GM21737 (cell line): ENCODE measurements at regions not wholly inside any gene's neighbourhood (a gene's known extent, or its start where the extent isn't known, plus 50 kb on each side); places are given as distances from the start of the nearest gene placed in this dataset.
"Not testable (repeated sequence)": the region's sequence is repeated elsewhere in the genome, so short reads cannot be mapped to it uniquely, and the experiment has no call there.

Experiments used
- ATAC-seq: cut with Tn5 transposase; IDR thresholded peaks from one replicate; pipeline ENCODE4 v1.9.1; 2021; ENCODE audit warnings: mild to moderate bottlenecking, moderate library complexity; ENCODE audit not compliant: unreplicated experiment

- ATAC-seq = no peak
These were observed 458.6 kb downstream of the FBXO15 start for GRCh38 chr18:73688851-73689711.

DNA sequence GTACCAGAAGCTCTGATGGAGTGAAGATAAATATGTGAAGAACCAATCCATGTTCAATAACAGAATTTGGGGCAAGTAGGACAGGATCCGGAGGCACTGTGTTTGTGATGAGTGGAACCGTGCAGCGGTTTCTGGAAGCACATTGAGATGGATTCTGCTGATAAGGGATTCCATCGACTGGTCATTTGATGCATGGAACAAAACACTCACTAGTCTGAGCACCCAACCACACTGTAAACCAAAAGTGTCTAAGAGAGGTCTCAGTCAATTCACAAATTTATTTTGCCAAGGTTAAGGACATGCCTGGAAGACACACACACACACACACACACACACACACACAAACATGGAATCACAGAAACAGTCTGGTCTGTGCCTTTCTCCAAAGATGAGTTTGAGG lies 459.5 kb downstream of the FBXO15 start:
- no peak for ATAC-seq

DNA sequence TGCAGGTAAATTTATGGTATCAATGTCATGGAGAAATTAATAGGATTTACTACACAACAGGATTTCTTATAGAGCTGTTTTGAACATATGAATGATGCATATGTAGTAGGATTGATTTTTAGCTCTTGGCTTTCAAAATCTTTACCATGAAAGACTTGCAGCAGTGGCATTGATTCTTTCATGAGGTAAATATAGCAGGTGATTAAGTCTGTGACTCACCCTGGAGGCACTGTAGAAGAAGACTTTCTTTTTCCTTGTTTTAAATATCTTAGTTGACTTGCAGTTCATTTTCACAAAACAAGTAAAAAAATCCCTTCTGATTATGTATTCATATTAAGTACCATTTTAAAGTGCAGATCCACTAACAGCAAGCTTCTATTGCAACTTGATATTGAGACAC lies 463.0 kb downstream of the FBXO15 start:
- no peak for ATAC-seq

GRCh38 chr18:73683409-73684238 lies 464.0 kb downstream of the FBXO15 start:
- no peak for ATAC-seq

- ATAC-seq = no peak
These were observed 465.7 kb downstream of the FBXO15 start for GRCh38 chr18:73681912-73682311.

- no peak for ATAC-seq
These were observed 466.2 kb downstream of the FBXO15 start for GRCh38 chr18:73681398-73681797.

GRCh38 chr18:73679941-73680712 lies 467.5 kb downstream of the FBXO15 start:
- no peak for ATAC-seq

DNA sequence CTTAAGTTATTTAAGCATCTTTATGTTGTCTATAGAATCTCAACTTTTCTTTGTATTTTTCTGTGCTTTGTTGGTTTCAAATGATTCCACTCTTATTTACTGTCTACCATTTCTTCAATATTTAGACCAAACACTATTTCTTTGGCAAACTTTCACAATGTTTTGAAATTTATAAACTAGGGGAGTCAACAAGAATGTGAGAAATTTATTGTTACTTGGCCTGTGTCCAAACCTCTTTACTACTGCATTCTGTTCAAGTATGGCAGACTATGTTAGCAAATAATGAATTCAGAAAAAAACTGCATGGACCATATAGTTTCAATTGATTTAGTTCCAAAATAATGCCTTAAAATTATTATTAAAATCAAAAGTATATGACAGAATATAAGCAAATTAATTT lies 470.2 kb downstream of the FBXO15 start:
- ATAC-seq = no peak

DNA sequence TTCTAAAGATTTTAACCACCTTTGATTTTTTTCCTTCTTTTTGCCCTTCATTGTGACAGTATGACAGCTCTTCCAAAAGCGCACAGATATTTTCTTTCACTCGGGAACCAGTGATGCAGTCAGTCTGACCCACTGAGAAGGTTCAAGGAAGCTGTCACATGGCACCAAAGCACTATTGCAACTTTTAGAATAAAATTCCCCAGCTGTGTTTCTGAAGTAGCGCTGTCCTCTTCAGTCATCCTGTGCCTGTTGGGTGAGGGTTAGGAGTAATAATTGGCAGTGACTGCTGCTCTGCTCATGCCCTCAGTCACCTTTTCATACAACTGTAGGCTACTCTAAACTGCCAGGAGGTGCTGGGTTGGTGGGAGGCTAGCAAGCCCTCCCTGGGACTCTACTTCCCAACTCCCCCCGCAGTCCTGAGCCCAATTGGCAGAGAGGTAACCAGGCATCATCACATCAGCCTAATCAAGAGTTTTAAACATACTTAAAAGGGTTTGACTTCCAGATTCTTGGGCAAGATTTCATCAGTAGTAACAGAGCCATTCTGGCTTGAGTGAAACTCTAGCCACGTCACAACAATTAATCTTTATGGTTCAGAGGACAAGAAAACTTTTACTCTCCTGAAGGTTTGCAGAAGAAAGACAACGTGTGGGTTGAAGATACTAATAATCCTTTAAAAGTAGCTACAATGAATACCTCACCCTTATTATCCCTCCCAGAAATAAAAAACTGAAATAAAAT lies 473.3 kb downstream of the FBXO15 start:
- no peak for ATAC-seq

DNA sequence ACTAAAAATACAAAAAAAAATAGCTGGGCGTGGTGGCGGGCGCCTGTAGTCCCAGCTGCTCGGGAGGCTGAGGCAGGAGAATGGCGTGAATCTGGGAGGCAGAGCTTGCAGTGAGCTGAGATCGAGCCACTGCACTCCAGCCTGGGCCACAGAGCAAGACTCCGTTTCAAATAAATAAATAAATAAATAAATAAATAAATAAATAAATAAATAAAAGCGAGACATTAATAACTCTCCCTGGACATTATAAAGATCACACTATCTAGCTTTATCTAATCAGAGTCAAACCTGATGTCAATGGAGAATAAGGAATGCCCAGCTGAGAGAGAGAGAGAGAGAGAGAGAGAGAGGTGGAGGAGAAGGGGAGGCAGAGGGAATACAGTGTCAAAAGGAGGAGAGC lies 476.2 kb downstream of the FBXO15 start:
- not testable (repeated sequence) for ATAC-seq

DNA sequence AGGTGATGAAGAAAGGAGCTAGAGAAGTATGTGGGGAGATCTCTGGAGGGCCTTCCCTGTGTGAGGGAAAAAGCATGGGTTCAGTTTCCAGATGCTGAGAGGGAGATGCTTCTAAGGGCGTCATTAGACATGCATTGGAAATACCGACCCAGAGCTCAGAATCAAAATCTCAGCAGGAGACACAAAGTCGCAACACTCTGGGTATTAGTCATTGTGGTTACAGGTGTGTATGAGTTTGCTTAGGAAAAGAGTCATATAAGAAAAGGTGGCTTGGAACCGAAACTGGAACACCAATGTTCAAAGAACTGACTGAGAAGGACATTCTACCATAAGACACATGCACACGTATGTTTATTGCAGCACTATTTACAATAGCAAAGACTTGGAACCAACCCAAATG lies 477.1 kb downstream of the FBXO15 start:
- ATAC-seq = no peak

- no peak for ATAC-seq
These were observed 477.6 kb downstream of the FBXO15 start for GRCh38 chr18:73670039-73670438.

GRCh38 chr18:73669297-73669696 lies 478.3 kb downstream of the FBXO15 start:
- no peak for ATAC-seq

DNA sequence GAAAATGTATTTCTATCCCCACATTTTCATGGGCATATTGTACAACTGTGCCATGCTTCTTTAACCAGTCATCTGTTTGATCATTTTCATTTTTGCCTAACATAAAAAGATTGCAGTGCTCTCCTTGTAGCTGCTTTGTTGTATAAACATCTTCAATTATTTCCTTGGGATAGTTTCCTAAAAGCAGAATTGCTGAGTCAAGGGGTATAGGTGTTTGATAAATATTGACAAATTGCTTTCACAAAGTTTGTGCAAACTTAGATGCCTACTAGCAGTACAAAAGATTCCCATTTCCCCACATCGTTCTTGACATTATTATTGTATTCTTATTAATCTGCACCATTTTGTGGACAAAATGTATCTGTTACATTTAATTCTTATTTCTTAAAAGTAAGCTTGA lies 479.6 kb downstream of the FBXO15 start:
- no peak for ATAC-seq

DNA sequence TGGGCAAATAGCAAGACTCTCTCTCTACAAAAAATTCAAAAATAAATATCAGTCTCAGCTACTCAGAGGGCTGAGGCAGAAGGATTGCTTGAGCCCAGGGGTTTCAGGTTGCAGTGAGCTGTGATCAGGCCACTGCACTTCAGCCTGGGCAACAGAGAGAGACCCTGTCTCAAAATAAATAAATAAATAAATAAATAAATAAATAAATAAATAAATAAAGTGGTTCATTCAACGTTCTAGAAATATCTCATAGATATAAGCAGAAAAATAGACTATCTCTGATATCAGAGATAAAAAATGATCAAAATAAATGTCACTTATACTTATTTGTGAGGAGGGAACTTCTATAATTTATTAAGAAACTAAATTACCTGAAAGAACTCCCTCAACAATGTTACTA lies 480.9 kb downstream of the FBXO15 start:
- ATAC-seq = no peak

DNA sequence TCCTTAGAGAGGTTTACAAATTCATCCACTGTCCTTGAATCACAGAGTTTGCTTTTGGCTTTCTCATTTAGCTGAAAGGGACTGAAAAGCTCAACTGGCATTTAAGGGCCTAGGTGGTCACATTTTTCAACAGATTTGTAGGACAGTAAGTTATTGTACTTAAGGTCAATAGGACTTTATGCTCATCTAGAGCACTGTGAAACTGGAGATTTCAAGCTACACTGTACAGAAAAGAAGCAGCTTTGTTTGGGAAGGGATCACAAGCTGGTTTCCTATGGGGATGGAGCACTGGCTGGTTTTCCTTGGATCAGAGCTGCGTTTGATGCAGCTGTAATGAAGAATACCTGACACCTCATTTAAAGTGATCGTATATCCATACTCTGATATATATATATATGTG lies 482.7 kb downstream of the FBXO15 start:
- ATAC-seq = no peak

DNA sequence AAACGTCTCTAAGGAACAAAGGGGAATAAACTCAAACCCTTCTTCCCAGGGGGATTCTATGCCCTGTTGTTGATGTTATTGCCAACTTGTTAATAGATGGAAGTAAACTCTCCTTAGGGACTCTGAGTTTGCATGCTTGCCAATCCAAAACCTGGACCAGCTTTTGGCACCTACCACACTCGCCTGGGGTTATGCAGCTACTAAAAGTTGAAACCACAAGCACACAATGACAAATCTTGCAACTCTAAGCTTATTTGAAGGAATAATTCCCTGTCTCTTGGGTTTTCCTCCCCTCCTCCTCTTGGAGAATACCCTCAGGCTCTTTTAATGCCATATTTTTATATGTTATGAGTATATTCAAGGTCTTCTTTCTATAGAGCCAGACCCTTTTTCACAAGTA lies 484.1 kb downstream of the FBXO15 start:
- ATAC-seq = no peak

GRCh38 chr18:73662421-73662820 lies 485.2 kb downstream of the FBXO15 start:
- ATAC-seq = no peak

- ATAC-seq = no peak
These were observed 486.4 kb downstream of the FBXO15 start for GRCh38 chr18:73660931-73661856.

DNA sequence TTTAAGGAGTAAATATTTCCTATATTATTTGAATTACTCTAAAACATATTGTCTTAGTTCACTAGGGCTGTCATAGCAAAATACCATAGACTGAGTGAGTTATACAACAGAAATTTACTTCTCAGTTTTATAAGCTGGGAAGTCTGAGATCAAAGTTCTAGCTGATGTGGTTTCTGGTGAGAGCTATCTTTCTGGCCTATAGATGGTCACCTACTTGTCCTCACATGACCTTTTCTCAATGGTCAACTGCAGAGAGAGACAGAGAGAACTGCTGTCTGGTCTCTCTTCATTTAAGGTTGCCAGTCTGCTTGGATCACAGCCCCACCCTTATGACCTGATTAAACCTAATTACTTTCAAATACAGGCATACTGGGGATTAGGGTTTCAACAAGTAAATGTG lies 490.9 kb downstream of the FBXO15 start:
- no peak for ATAC-seq
